BLaER1 treated with 17β-estradiol and CSF1 and Interleukin-3, amounts not matched to agents 10 nM and 100 nM (cell line): ENCODE measurements at regions not wholly inside any gene's neighbourhood (a gene's known extent, or its start where the extent isn't known, plus 50 kb on each side); places are given as distances from the start of the nearest gene placed in this dataset.

Experiments
- H3K27ac ChIP-seq, 11 experiments: shearing (Covaris generic); formaldehyde crosslinking; 2 replicates each; pipeline ENCODE4 v1.8.1; 2022
- H3K27me3 ChIP-seq, 11 experiments: shearing (Covaris generic); formaldehyde crosslinking; 2 replicates each; pipeline ENCODE4 v1.8.1; 2022
- H3K36me3 ChIP-seq, 11 experiments: shearing (Covaris generic); formaldehyde crosslinking; 2 replicates each; pipeline ENCODE4 v1.8.1; 2022
- H3K4me1 ChIP-seq, 10 experiments: shearing (Covaris generic); formaldehyde crosslinking; 2 replicates each; pipeline ENCODE4 v1.8.1; 2022
- H3K4me2 ChIP-seq, 11 experiments: shearing (Covaris generic); formaldehyde crosslinking; 2 replicates each; pipeline ENCODE4 v1.8.1; 2022
- H3K4me3 ChIP-seq, 10 experiments: shearing (Covaris generic); formaldehyde crosslinking; 2 replicates each; pipeline ENCODE4 v1.8.1; 2022
- H3K9ac ChIP-seq, 11 experiments: shearing (Covaris generic); formaldehyde crosslinking; 2 replicates each; pipeline ENCODE4 v1.8.1; 2022
- H3K9me3 ChIP-seq, 11 experiments: shearing (Covaris generic); formaldehyde crosslinking; replicated peaks in 1 of 11; 2 replicates each; pipeline ENCODE4 v1.8.1; 2022
- H4K20me1 ChIP-seq, 11 experiments: shearing (Covaris generic); formaldehyde crosslinking; 2 replicates each; pipeline ENCODE4 v1.8.1; 2022
- Cebpa-rat ChIP-seq, 11 experiments: shearing (Covaris generic); IDR thresholded peaks; 2 replicates each; pipeline ENCODE4 v1.8.1; 2022

DNA sequence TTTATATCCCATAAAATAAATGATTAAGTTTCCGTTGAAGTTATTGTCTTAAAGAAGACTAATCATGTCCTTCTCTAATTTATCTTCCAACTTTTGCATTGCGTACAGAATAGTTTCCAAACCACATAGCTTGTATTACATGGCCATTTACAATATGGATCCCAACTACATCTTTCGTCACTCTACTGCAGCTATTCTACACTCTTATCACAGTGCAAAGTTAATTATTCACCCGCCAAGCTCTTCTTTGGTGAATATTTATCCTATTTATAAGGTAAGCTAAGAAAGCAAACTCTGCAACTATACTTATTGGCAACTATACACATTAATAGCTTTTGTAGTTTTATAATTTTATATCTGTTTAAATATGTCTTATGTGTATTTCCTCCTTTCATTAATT, 75.9 kb upstream of the ADAMTS19 start:
- Histone ChIP-seq H4K20me1 (no peaks in the 10 kb centered on the region), H3K36me3 (no peaks in the 10 kb centered on the region), H3K9ac (no peak overlapping the region), H3K9me3 (no peaks in the 10 kb centered on the region), H3K4me3 (no peak overlapping the region), H3K4me1 (peaks cover 0 to 14% (median 0%) of the 10 kb centered on the region in 10 experiments; a peak in 5 of 20 replicates), H3K27ac (no peak overlapping the region), H3K27me3 (no peaks in the 10 kb centered on the region), H3K4me2 (no peak overlapping the region)
- TF ChIP-seq Cebpa-rat (IDR thresholded peaks at IDR 0.05): no peak

DNA sequence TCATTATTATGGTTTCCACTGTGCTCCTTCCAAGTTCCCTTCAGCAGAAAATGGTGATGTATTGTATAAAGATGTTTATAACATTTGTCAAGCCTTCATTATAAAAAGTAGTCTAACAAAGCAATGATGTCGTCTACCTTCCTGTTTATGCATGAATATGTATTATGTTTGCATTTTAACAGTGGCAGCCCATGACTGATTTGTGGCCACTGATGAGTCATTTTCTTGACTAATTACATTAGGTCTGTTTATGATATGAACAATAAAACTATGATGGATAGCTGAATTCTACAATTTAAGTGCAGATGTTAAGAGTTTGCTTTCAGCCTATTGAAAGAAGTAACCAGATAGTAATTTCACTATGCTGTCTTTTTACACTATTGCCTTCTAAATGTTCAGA, 75.4 kb upstream of the ADAMTS19 start:
- H3K4me1 ChIP-seq: peaks cover 0 to 9% (median 0%) of the 10 kb centered on the region in 10 experiments; a peak in 5 of 20 replicates
- H4K20me1 ChIP-seq: no peaks in the 10 kb centered on the region
- no peak for TF ChIP-seq Cebpa-rat (IDR thresholded peaks at IDR 0.05)
- H3K9ac ChIP-seq: no peak overlapping the region
- no peaks in the 10 kb centered on the region for H3K36me3 ChIP-seq
- H3K27ac ChIP-seq: no peak overlapping the region
- H3K9me3 ChIP-seq: no peaks in the 10 kb centered on the region
- no peak overlapping the region for H3K4me2 ChIP-seq
- no peak overlapping the region for H3K4me3 ChIP-seq
- no peaks in the 10 kb centered on the region for H3K27me3 ChIP-seq

DNA sequence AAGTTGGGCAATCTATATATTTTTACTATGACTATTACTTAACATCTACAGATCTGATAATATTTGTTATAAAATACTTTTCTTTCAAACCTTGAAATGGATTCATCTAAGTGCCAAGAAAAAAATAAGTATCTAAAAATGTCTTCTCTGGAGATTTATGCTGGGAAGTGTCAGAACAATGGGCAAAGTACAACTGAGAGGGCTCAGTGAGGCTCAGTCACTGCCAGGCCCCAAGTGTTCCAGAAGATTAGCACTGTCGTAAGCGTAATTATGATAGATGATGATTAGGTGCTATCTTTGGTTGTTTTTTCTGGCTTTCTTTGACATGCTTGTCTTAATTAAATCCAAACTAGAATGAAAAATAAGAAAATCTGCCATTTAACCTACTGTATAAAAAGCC, 72.2 kb upstream of the ADAMTS19 start:
- H3K27me3 ChIP-seq: no peaks in the 10 kb centered on the region
- H3K36me3 ChIP-seq: no peaks in the 10 kb centered on the region
- H3K4me3 ChIP-seq: no peak overlapping the region
- H3K9me3 ChIP-seq: no peaks in the 10 kb centered on the region
- no peak overlapping the region for H3K27ac ChIP-seq
- no peak overlapping the region for H3K9ac ChIP-seq
- no peak for TF ChIP-seq Cebpa-rat (IDR thresholded peaks at IDR 0.05)
- no peak overlapping the region for H3K4me2 ChIP-seq
- H3K4me1 ChIP-seq: 0 out of 20 replicates have a peak, but pooled peaks cover 0 to 7% (median 0%) of the 10 kb centered on the region in 10 experiments
- no peaks in the 10 kb centered on the region for H4K20me1 ChIP-seq

- Histone ChIP-seq H3K9ac (no peak overlapping the region), H3K36me3 (no peaks in the 10 kb centered on the region), H3K4me1 (no peaks in the 10 kb centered on the region), H3K4me2 (no peak overlapping the region), H3K9me3 (peaks cover 0 to 5% (median 0%) of the 10 kb centered on the region in 11 experiments; a peak in 1 of 22 replicates), H3K27me3 (no peaks in the 10 kb centered on the region), H3K4me3 (no peak overlapping the region), H4K20me1 (no peaks in the 10 kb centered on the region), H3K27ac (no peak overlapping the region)
- TF ChIP-seq Cebpa-rat (IDR thresholded peaks at IDR 0.05): no peak
Measured at GRCh38 chr5:129392681-129393080, 67.4 kb upstream of the ADAMTS19 start.

DNA sequence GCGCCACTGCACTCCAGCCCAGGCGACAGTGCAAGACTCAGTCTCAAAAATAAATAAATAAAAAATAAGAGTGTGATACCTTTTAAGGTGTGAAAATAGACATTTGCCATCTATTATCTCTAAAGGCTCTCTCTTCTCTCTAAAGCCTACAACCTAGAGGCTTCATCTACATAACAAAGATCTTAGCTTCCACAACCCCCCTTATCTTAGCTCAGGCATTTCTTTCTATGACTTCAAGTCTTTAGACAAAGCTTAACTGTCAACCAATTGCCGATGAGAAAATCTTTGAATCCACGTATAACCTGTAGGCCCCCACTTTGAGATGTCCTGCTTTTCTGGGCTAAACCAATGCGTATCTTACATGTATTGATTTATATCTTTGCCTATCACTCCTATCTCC, 64.9 kb upstream of the ADAMTS19 start:
- Histone ChIP-seq H3K4me2 (no peak overlapping the region), H3K9me3 (peaks cover 0 to 5% (median 0%) of the 10 kb centered on the region in 11 experiments; a peak in 1 of 22 replicates), H3K4me1 (no peaks in the 10 kb centered on the region), H4K20me1 (no peaks in the 10 kb centered on the region), H3K9ac (no peak overlapping the region), H3K36me3 (no peaks in the 10 kb centered on the region), H3K27ac (no peak overlapping the region), H3K27me3 (no peaks in the 10 kb centered on the region), H3K4me3 (no peak overlapping the region)
- TF ChIP-seq Cebpa-rat (IDR thresholded peaks at IDR 0.05): no peak

GRCh38 chr5:129398026-129398678, 61.9 kb upstream of the ADAMTS19 start:
- H3K4me1 ChIP-seq: no peaks in the 10 kb centered on the region
- H3K4me3 ChIP-seq: no peak overlapping the region
- no peak overlapping the region for H3K9ac ChIP-seq
- H3K27ac ChIP-seq: no peak overlapping the region
- no peak for TF ChIP-seq Cebpa-rat (IDR thresholded peaks at IDR 0.05)
- H3K9me3 ChIP-seq: peaks cover 0 to 5% (median 0%) of the 10 kb centered on the region in 11 experiments; a peak in 1 of 22 replicates
- H3K4me2 ChIP-seq: no peak overlapping the region
- no peaks in the 10 kb centered on the region for H3K27me3 ChIP-seq
- no peaks in the 10 kb centered on the region for H3K36me3 ChIP-seq
- no peaks in the 10 kb centered on the region for H4K20me1 ChIP-seq

DNA sequence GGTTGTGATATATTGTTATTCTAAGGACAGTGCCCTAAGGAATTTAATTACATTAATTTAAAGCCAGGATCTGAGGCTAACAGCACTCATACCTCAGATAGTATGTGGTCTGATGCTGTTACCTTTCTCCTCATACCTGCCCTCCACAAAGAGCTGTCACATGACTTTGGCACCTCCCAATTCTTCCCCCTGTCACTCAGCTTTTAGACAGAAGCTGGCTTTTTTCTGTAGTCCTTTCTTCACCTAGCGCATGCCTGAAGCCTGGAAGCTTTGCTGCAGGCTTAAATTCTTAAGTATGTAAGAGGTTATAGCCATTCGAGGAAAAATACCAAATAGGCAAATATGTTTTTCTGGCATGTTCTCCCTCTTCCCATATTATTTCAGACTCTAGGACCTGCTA, 61.0 kb upstream of the ADAMTS19 start:
- no peak overlapping the region for H3K9ac ChIP-seq
- no peaks in the 10 kb centered on the region for H3K4me1 ChIP-seq
- no peak for TF ChIP-seq Cebpa-rat (IDR thresholded peaks at IDR 0.05)
- H4K20me1 ChIP-seq: no peaks in the 10 kb centered on the region
- no peak overlapping the region for H3K27ac ChIP-seq
- no peak overlapping the region for H3K4me2 ChIP-seq
- H3K9me3 ChIP-seq: peaks cover 0 to 5% (median 0%) of the 10 kb centered on the region in 11 experiments; a peak in 1 of 22 replicates
- H3K27me3 ChIP-seq: no peaks in the 10 kb centered on the region
- no peak overlapping the region for H3K4me3 ChIP-seq
- H3K36me3 ChIP-seq: no peaks in the 10 kb centered on the region

- H3K4me1 ChIP-seq: no peaks in the 10 kb centered on the region
- H3K27me3 ChIP-seq: no peaks in the 10 kb centered on the region
- H4K20me1 ChIP-seq: no peaks in the 10 kb centered on the region
- H3K4me3 ChIP-seq: no peak overlapping the region
- no peak overlapping the region for H3K9ac ChIP-seq
- TF ChIP-seq Cebpa-rat (IDR thresholded peaks at IDR 0.05): no peak
- no peaks in the 10 kb centered on the region for H3K36me3 ChIP-seq
- H3K27ac ChIP-seq: no peak overlapping the region
- no peak overlapping the region for H3K4me2 ChIP-seq
- H3K9me3 ChIP-seq: peaks cover 0 to 5% (median 0%) of the 10 kb centered on the region in 11 experiments; a peak in 1 of 22 replicates
Measured at GRCh38 chr5:129400395-129400983, 59.6 kb upstream of the ADAMTS19 start.

GRCh38 chr5:129405222-129405621, 54.9 kb upstream of the ADAMTS19 start:
- Histone ChIP-seq H4K20me1 (no peaks in the 10 kb centered on the region), H3K27me3 (no peaks in the 10 kb centered on the region), H3K27ac (no peak overlapping the region), H3K4me3 (no peak overlapping the region), H3K4me1 (no peaks in the 10 kb centered on the region), H3K36me3 (no peaks in the 10 kb centered on the region), H3K9me3 (no peaks in the 10 kb centered on the region), H3K4me2 (no peak overlapping the region), H3K9ac (no peak overlapping the region)
- no peak for TF ChIP-seq Cebpa-rat (IDR thresholded peaks at IDR 0.05)

DNA sequence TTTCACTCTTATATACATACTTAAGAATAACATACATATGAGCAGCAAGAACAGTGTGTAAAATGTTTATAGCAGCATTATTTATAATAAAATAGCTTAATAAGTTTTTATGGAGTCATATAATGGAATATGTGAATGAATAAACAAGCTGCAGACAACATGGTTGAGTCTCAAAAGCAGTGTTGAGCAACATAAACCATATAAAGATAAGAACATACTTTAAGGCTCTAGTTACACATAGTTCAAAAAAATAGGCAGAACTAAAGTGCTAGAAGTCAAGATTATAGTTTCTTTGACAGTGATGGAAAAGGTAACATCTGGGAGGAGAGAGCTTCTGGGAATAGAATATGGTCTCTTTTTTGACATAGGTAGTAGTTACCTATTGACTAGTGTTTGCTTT, 53.7 kb upstream of the ADAMTS19 start:
- Histone ChIP-seq H3K4me3 (no peak overlapping the region), H3K9me3 (no peaks in the 10 kb centered on the region), H3K9ac (no peak overlapping the region), H3K4me1 (no peaks in the 10 kb centered on the region), H4K20me1 (no peaks in the 10 kb centered on the region), H3K4me2 (no peak overlapping the region), H3K27ac (no peak overlapping the region), H3K36me3 (no peaks in the 10 kb centered on the region), H3K27me3 (no peaks in the 10 kb centered on the region)
- no peak for TF ChIP-seq Cebpa-rat (IDR thresholded peaks at IDR 0.05)
